SJSA1 (cell line): ENCODE measurements at regions not wholly inside any gene's neighbourhood (a gene's known extent, or its start where the extent isn't known, plus 50 kb on each side); places are given as distances from the start of the nearest gene placed in this dataset.

ENCODE experiments used
- DNase-seq, 2 experiments: peaks; one replicate each; pipeline ENCODE4 v3.0.0-alpha.2; 2015 to 2020; ENCODE audit warnings: low spot score in 2 of 2, low read depth in 1 of 2
- H3K27ac ChIP-seq: fragments of 250-450 bp; sonication (Bioruptor Pico); 2 replicates; pipeline ENCODE4 v1.5.1; 2020; ENCODE audit warnings: mild to moderate bottlenecking, moderate library complexity
- H3K27me3 ChIP-seq: fragments of 250-450 bp; sonication (Bioruptor Pico); replicated peaks from 2 replicates; pipeline ENCODE4 v1.5.1; 2020; ENCODE audit warnings: mild to moderate bottlenecking, moderate library complexity
- H3K36me3 ChIP-seq: fragments of 250-450 bp; sonication (Bioruptor Pico); 2 replicates; pipeline ENCODE4 v1.5.1; 2020; ENCODE audit warnings: mild to moderate bottlenecking
- H3K4me1 ChIP-seq: fragments of 250-450 bp; sonication (Bioruptor Pico); replicated peaks from 2 replicates; pipeline ENCODE4 v1.6.1; 2021; ENCODE audit warnings: mild to moderate bottlenecking
- H3K4me3 ChIP-seq: fragments of 250-450 bp; sonication (Bioruptor Pico); 2 replicates; pipeline ENCODE4 v1.5.1; 2020; ENCODE audit warnings: mild to moderate bottlenecking
- H3K9me3 ChIP-seq: fragments of 250-450 bp; sonication (Bioruptor Pico); replicated peaks from 2 replicates; pipeline ENCODE4 v1.5.1; 2020; ENCODE audit warnings: mild to moderate bottlenecking

- H3K27me3 ChIP-seq = no peaks in the 10 kb centered on the region
- no peak overlapping the region for H3K4me3 ChIP-seq
- no peaks in the 10 kb centered on the region for H3K4me1 ChIP-seq
- no peaks in the 10 kb centered on the region for H3K36me3 ChIP-seq
- no peak for DNase-seq
- H3K9me3 ChIP-seq = no peaks in the 10 kb centered on the region
- H3K27ac ChIP-seq = no peak overlapping the region
Observed at GRCh38 chr9:28270156-28270555, 696.9 kb upstream of the C9orf72 start.

GRCh38 chr9:28272127-28272526, 698.8 kb upstream of the C9orf72 start:
- H3K4me1 ChIP-seq = no peaks in the 10 kb centered on the region

GRCh38 chr9:28287455-28287854, 714.2 kb upstream of the C9orf72 start:
- H3K27ac ChIP-seq = no peak overlapping the region

More at GRCh38 chr9:28272127-28272526, 698.8 kb upstream of the C9orf72 start:
- Histone ChIP-seq H3K36me3 (no peaks in the 10 kb centered on the region), H3K27me3 (no peaks in the 10 kb centered on the region), H3K4me3 (no peak overlapping the region), H3K27ac (no peak overlapping the region), H3K9me3 (no peaks in the 10 kb centered on the region)
- DNase-seq = no peak

GRCh38 chr9:28289746-28290145, 716.5 kb upstream of the C9orf72 start:
- Histone ChIP-seq H3K4me3 (no peak overlapping the region), H3K9me3 (no peaks in the 10 kb centered on the region), H3K36me3 (no peaks in the 10 kb centered on the region), H3K27ac (no peak overlapping the region), H3K4me1 (no peaks in the 10 kb centered on the region), H3K27me3 (no peaks in the 10 kb centered on the region)
- DNase-seq = no peak

More at GRCh38 chr9:28287455-28287854, 714.2 kb upstream of the C9orf72 start:
- DNase-seq = no peak
- Histone ChIP-seq H3K27me3 (no peaks in the 10 kb centered on the region), H3K4me1 (no peaks in the 10 kb centered on the region), H3K9me3 (no peaks in the 10 kb centered on the region), H3K36me3 (no peaks in the 10 kb centered on the region), H3K4me3 (no peak overlapping the region)

GRCh38 chr9:28293369-28294090, 720.2 kb upstream of the C9orf72 start:
- Histone ChIP-seq H3K27ac (no peak overlapping the region), H3K4me3 (no peak overlapping the region), H3K27me3 (no peaks in the 10 kb centered on the region), H3K36me3 (no peaks in the 10 kb centered on the region), H3K4me1 (no peaks in the 10 kb centered on the region), H3K9me3 (no peaks in the 10 kb centered on the region)
- DNase-seq = no peak

- DNase-seq = no peak
- no peaks in the 10 kb centered on the region for H3K9me3 ChIP-seq
- H3K27ac ChIP-seq = no peak overlapping the region
- H3K4me3 ChIP-seq = no peak overlapping the region
- H3K36me3 ChIP-seq = no peaks in the 10 kb centered on the region
- H3K4me1 ChIP-seq = no peaks in the 10 kb centered on the region
- H3K27me3 ChIP-seq = no peaks in the 10 kb centered on the region
Observed at GRCh38 chr9:28301281-28301680, 728.0 kb upstream of the C9orf72 start.

- no peak overlapping the region for H3K4me3 ChIP-seq
- no peaks in the 10 kb centered on the region for H3K9me3 ChIP-seq
- no peak for DNase-seq
- no peaks in the 10 kb centered on the region for H3K4me1 ChIP-seq
- H3K27ac ChIP-seq = no peak overlapping the region
- H3K36me3 ChIP-seq = no peaks in the 10 kb centered on the region
- H3K27me3 ChIP-seq = no peaks in the 10 kb centered on the region
Observed at GRCh38 chr9:28317745-28318144, 744.5 kb upstream of the C9orf72 start.

- no peak for DNase-seq
- H3K27me3 ChIP-seq = no peaks in the 10 kb centered on the region
- H3K36me3 ChIP-seq = no peaks in the 10 kb centered on the region
- no peak overlapping the region for H3K27ac ChIP-seq
- H3K4me3 ChIP-seq = no peak overlapping the region
- no peaks in the 10 kb centered on the region for H3K9me3 ChIP-seq
- no peaks in the 10 kb centered on the region for H3K4me1 ChIP-seq
Observed at GRCh38 chr9:28318515-28318914, 745.2 kb upstream of the C9orf72 start.

GRCh38 chr9:28319981-28320380, 746.7 kb upstream of the C9orf72 start:
- Histone ChIP-seq H3K27ac (no peak overlapping the region), H3K4me1 (no peaks in the 10 kb centered on the region), H3K27me3 (no peaks in the 10 kb centered on the region), H3K36me3 (no peaks in the 10 kb centered on the region), H3K4me3 (no peak overlapping the region), H3K9me3 (no peaks in the 10 kb centered on the region)
- DNase-seq = no peak

GRCh38 chr9:28320616-28321015, 747.3 kb upstream of the C9orf72 start:
- H3K4me3 ChIP-seq = no peak overlapping the region
- no peaks in the 10 kb centered on the region for H3K27me3 ChIP-seq

GRCh38 chr9:28329323-28329722, 756.0 kb upstream of the C9orf72 start:
- no peaks in the 10 kb centered on the region for H3K4me1 ChIP-seq
- no peaks in the 10 kb centered on the region for H3K27me3 ChIP-seq
- DNase-seq = no peak
- no peaks in the 10 kb centered on the region for H3K36me3 ChIP-seq
- H3K9me3 ChIP-seq = no peaks in the 10 kb centered on the region
- no peak overlapping the region for H3K4me3 ChIP-seq
- no peak overlapping the region for H3K27ac ChIP-seq

More at GRCh38 chr9:28320616-28321015, 747.3 kb upstream of the C9orf72 start:
- DNase-seq = no peak
- Histone ChIP-seq H3K36me3 (no peaks in the 10 kb centered on the region), H3K27ac (no peak overlapping the region), H3K4me1 (no peaks in the 10 kb centered on the region), H3K9me3 (no peaks in the 10 kb centered on the region)

- H3K9me3 ChIP-seq = no peaks in the 10 kb centered on the region
- H3K4me3 ChIP-seq = no peak overlapping the region
- DNase-seq = no peak
- H3K4me1 ChIP-seq = no peaks in the 10 kb centered on the region
- H3K36me3 ChIP-seq = no peaks in the 10 kb centered on the region
- no peaks in the 10 kb centered on the region for H3K27me3 ChIP-seq
- H3K27ac ChIP-seq = no peak overlapping the region
Observed at GRCh38 chr9:28332648-28333047, 759.4 kb upstream of the C9orf72 start.

- Histone ChIP-seq H3K27me3 (no peaks in the 10 kb centered on the region), H3K4me1 (no peaks in the 10 kb centered on the region), H3K9me3 (no peaks in the 10 kb centered on the region), H3K36me3 (no peaks in the 10 kb centered on the region), H3K4me3 (no peak overlapping the region), H3K27ac (no peak overlapping the region)
- DNase-seq = no peak
Observed at GRCh38 chr9:28341913-28342312, 768.6 kb upstream of the C9orf72 start.

- Histone ChIP-seq H3K27ac (no peak overlapping the region), H3K4me3 (no peak overlapping the region), H3K9me3 (no peaks in the 10 kb centered on the region), H3K27me3 (no peaks in the 10 kb centered on the region), H3K4me1 (no peaks in the 10 kb centered on the region), H3K36me3 (no peaks in the 10 kb centered on the region)
- DNase-seq = no peak
Observed at GRCh38 chr9:28342815-28343338, 769.6 kb upstream of the C9orf72 start.

- no peak for DNase-seq
- no peak overlapping the region for H3K27ac ChIP-seq
- no peak overlapping the region for H3K4me3 ChIP-seq
- no peaks in the 10 kb centered on the region for H3K9me3 ChIP-seq
- H3K27me3 ChIP-seq = no peaks in the 10 kb centered on the region
- H3K36me3 ChIP-seq = no peaks in the 10 kb centered on the region
- H3K4me1 ChIP-seq = no peaks in the 10 kb centered on the region
Observed at GRCh38 chr9:28363151-28363562, 789.9 kb upstream of the C9orf72 start.
